ENCODE measurements at regions not wholly inside any gene's neighbourhood (a gene's known extent, or its start where the extent isn't known, plus 50 kb on each side); places are given as distances from the start of the nearest gene placed in this dataset.

DNA sequence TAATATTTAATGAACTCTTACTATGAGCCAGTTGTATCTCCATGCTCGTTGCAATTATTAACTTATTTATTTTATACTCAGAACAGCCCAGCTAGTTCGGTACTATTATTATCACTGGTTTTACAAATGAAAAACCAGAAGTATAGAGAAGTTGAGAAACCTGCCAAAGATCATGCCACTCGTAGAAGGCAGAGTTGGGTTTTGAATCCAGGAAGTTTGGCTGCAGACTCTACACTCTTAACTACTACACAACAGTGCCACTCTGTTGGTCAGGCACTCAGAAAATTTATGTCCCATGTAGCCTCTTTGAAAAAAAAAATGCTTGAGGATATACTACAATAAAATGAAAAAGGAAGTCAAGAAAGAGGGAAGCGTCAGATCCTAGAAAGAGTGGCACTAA, 71.5 kb upstream of the ARID2 start:
- no peak for DNase-seq (ENCODE audit: low spot score)
- no TSS peak for BruUV-seq (replicated peaks)
- Histone ChIP-seq H3K36me3 (ENCODE audit: insufficient read depth, low read length, poor library complexity, severe bottlenecking) (no peaks in the 10 kb centered on the region), H3K4me3 (ENCODE audit: low read depth, low read length, poor library complexity, severe bottlenecking) (no peak overlapping the region), H3K9me3 (ENCODE audit: low read depth, low read length, poor library complexity, severe bottlenecking) (no peaks in the 10 kb centered on the region), H3K27me3 (replicated peaks; ENCODE audit: insufficient read depth, low read depth, low read length, poor library complexity) (no peaks in the 10 kb centered on the region), H3K27ac (ENCODE audit: low read depth, low read length, poor library complexity, severe bottlenecking) (no peak overlapping the region), H3K4me1 (ENCODE audit: insufficient read depth, low read length, poor library complexity, severe bottlenecking) (no peaks in the 10 kb centered on the region)
- ChIA-PET POLR2A (ENCODE audit: low non-redundant PET) (no interaction called here), CTCF (no interaction called here)
- intact Hi-C loops (cut with micrococcal nuclease; ENCODE audit: unreplicated experiment), result no loop called here
- TF ChIP-seq CTCF (conservative IDR thresholded peaks at IDR 0.05; ENCODE audit: low read depth, low read length) (no peak), EZH2 (IDR thresholded peaks at IDR 0.05; ENCODE audit: borderline replicate concordance, low read depth, low read length, poor library complexity, severe bottlenecking) (no peak)

DNA sequence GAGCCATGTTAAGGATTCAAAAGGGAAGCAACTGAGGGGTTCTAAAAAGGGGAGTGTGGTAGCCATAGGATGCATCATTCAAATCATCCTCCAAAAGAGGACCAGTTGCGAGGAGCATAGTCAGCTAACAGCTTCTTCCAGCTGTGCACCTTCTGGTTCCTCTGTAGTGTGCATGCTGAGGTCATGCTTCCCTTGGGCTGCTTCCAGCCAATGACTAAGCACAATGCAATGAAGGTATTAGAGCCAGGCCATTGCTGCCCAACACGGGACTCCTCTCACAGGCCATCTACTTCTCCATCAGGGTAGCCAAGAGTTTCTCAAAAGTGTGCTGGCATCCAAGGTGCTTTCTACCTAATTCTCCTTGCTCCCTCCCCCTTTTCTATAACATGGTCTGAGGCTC, 69.2 kb upstream of the ARID2 start:
- H3K9me3 ChIP-seq (ENCODE audit: low read depth, low read length, poor library complexity, severe bottlenecking), result no peaks in the 10 kb centered on the region
- DNase-seq (ENCODE audit: low spot score), result peak; percentile 31
- no peak overlapping the region for H3K4me3 ChIP-seq (ENCODE audit: low read depth, low read length, poor library complexity, severe bottlenecking)
- no TSS peak for BruUV-seq (replicated peaks)
- no peaks in the 10 kb centered on the region for H3K27me3 ChIP-seq (replicated peaks; ENCODE audit: insufficient read depth, low read depth, low read length, poor library complexity)
- ChIA-PET POLR2A (ENCODE audit: low non-redundant PET) (no interaction called here), CTCF (no interaction called here)
- H3K36me3 ChIP-seq (ENCODE audit: insufficient read depth, low read length, poor library complexity, severe bottlenecking), result no peaks in the 10 kb centered on the region
- intact Hi-C loops (cut with micrococcal nuclease; ENCODE audit: unreplicated experiment), result no loop called here
- no peak overlapping the region for H3K27ac ChIP-seq (ENCODE audit: low read depth, low read length, poor library complexity, severe bottlenecking)
- H3K4me1 ChIP-seq (ENCODE audit: insufficient read depth, low read length, poor library complexity, severe bottlenecking), result peaks cover under 1% of the 10 kb centered on the region
- TF ChIP-seq CTCF (conservative IDR thresholded peaks at IDR 0.05; ENCODE audit: low read depth, low read length), result no peak
- TF ChIP-seq EZH2 (IDR thresholded peaks at IDR 0.05; ENCODE audit: borderline replicate concordance, low read depth, low read length, poor library complexity, severe bottlenecking), result no peak

GRCh38 chr12:45663455-45663854, 66.1 kb upstream of the ARID2 start:
- Histone ChIP-seq H3K9me3 (ENCODE audit: low read depth, low read length, poor library complexity, severe bottlenecking) (no peaks in the 10 kb centered on the region), H3K36me3 (ENCODE audit: insufficient read depth, low read length, poor library complexity, severe bottlenecking) (no peaks in the 10 kb centered on the region), H3K4me3 (ENCODE audit: low read depth, low read length, poor library complexity, severe bottlenecking) (no peak overlapping the region), H3K27me3 (replicated peaks; ENCODE audit: insufficient read depth, low read depth, low read length, poor library complexity) (no peaks in the 10 kb centered on the region), H3K4me1 (ENCODE audit: insufficient read depth, low read length, poor library complexity, severe bottlenecking) (peaks cover 4% of the 10 kb centered on the region), H3K27ac (ENCODE audit: low read depth, low read length, poor library complexity, severe bottlenecking) (no peak overlapping the region)
- DNase-seq (ENCODE audit: low spot score), result no peak
- intact Hi-C loops (cut with micrococcal nuclease; ENCODE audit: unreplicated experiment), result no loop called here
- ChIA-PET CTCF (no interaction called here), POLR2A (ENCODE audit: low non-redundant PET) (no interaction called here)
- BruUV-seq (replicated peaks), result no TSS peak
- TF ChIP-seq EZH2 (IDR thresholded peaks at IDR 0.05; ENCODE audit: borderline replicate concordance, low read depth, low read length, poor library complexity, severe bottlenecking) (no peak), CTCF (conservative IDR thresholded peaks at IDR 0.05; ENCODE audit: low read depth, low read length) (no peak)

Data from A673 (cell line).